ENCODE measurements at regions not wholly inside any gene's neighbourhood (a gene's known extent, or its start where the extent isn't known, plus 50 kb on each side); places are given as distances from the start of the nearest gene placed in this dataset.

GRCh38 chr13:67505376-67505775 is 275.2 kb upstream of the PCDH9 start:
- no peaks in the 10 kb centered on the region for H3K4me1 ChIP-seq (ENCODE audit: control insufficient read depth in 4 of 4, insufficient read depth in 4 of 4, low read length in 3 of 4)
- TF ChIP-seq TAF1 (conservative IDR thresholded peaks at IDR 0.05) = no peak
- no peak for TF ChIP-seq JUND (IDR thresholded peaks at IDR 0.05)
- TF ChIP-seq HNF4A (conservative IDR thresholded peaks at IDR 0.05) = no peak
- TF ChIP-seq RAD21 (IDR thresholded peaks at IDR 0.05) = no peak
- no peak for TF ChIP-seq FOXA2 (IDR thresholded peaks at IDR 0.05)
- no peak for TF ChIP-seq EGR1 (IDR thresholded peaks at IDR 0.05; ENCODE audit: low read depth in 2 of 2)
- no peak for TF ChIP-seq NR2F2 (IDR thresholded peaks at IDR 0.05)
- TF ChIP-seq ZBTB33 (IDR thresholded peaks at IDR 0.05) = no peak
- TF ChIP-seq REST (IDR thresholded peaks at IDR 0.05) = no peak
- TF ChIP-seq FOXA1 (IDR thresholded peaks at IDR 0.05) = no peak
- no peak for TF ChIP-seq ATF3 (IDR thresholded peaks at IDR 0.05)
- no peak for TF ChIP-seq SP1 (IDR thresholded peaks at IDR 0.05)
- no peak for TF ChIP-seq HNF4G (IDR thresholded peaks at IDR 0.05)
- no peak for TF ChIP-seq MAX (IDR thresholded peaks at IDR 0.05)
- no peak for TF ChIP-seq YY1 (IDR thresholded peaks at IDR 0.05)
- TF ChIP-seq RXRA (IDR thresholded peaks at IDR 0.05) = no peak
- no peak for TF ChIP-seq CTCF (IDR thresholded peaks at IDR 0.05; ENCODE audit: low read depth, low read length, missing input control)
- no peak overlapping the region for H3K4me3 ChIP-seq (ENCODE audit: low read depth in 1 of 3, low read length in 3 of 3)
- no peak for DNase-seq (ENCODE audit: low spot score)
- peaks cover 0 to under 1% (median 0%) of the 10 kb centered on the region in 4 donors for H3K27me3 ChIP-seq (ENCODE audit: control insufficient read depth in 4 of 4, insufficient read depth in 4 of 4, low read length in 3 of 4)
- no peaks in the 10 kb centered on the region for H3K9me3 ChIP-seq (ENCODE audit: control insufficient read depth in 4 of 4, low read length in 3 of 4)
- no peaks in the 10 kb centered on the region for H3K36me3 ChIP-seq (ENCODE audit: control insufficient read depth in 4 of 4, insufficient read depth in 3 of 4, low read depth in 1 of 4, low read length in 3 of 4)
- H3K9ac ChIP-seq (ENCODE audit: low read depth in 1 of 2, low read length in 2 of 2) = no peak overlapping the region
- no peak overlapping the region for H3K27ac ChIP-seq (ENCODE audit: low read depth in 1 of 2, low read length in 2 of 2)

- H3K4me1 ChIP-seq (ENCODE audit: control insufficient read depth in 4 of 4, insufficient read depth in 4 of 4, low read length in 3 of 4) = no peaks in the 10 kb centered on the region
- DNase-seq (ENCODE audit: low spot score) = no peak
- 69% methylated on average over 3 of the region's 3 CpGs for WGBS
- no peaks in the 10 kb centered on the region for H3K9me3 ChIP-seq (ENCODE audit: control insufficient read depth in 4 of 4, low read length in 3 of 4)
- TF ChIP-seq ATF3 (IDR thresholded peaks at IDR 0.05) = no peak
- no peak for TF ChIP-seq HNF4A (conservative IDR thresholded peaks at IDR 0.05)
- TF ChIP-seq RAD21 (IDR thresholded peaks at IDR 0.05) = no peak
- TF ChIP-seq JUND (IDR thresholded peaks at IDR 0.05) = no peak
- TF ChIP-seq YY1 (IDR thresholded peaks at IDR 0.05) = no peak
- no peak for TF ChIP-seq ZBTB33 (IDR thresholded peaks at IDR 0.05)
- no peak for TF ChIP-seq FOXA2 (IDR thresholded peaks at IDR 0.05)
- TF ChIP-seq RXRA (IDR thresholded peaks at IDR 0.05) = no peak
- no peak for TF ChIP-seq HNF4G (IDR thresholded peaks at IDR 0.05)
- TF ChIP-seq REST (IDR thresholded peaks at IDR 0.05) = no peak
- no peak for TF ChIP-seq NR2F2 (IDR thresholded peaks at IDR 0.05)
- TF ChIP-seq FOXA1 (IDR thresholded peaks at IDR 0.05) = no peak
- no peaks in the 10 kb centered on the region for H3K36me3 ChIP-seq (ENCODE audit: control insufficient read depth in 4 of 4, insufficient read depth in 3 of 4, low read depth in 1 of 4, low read length in 3 of 4)
- no peak overlapping the region for H3K9ac ChIP-seq (ENCODE audit: low read depth in 1 of 2, low read length in 2 of 2)
- no peak overlapping the region for H3K27ac ChIP-seq (ENCODE audit: low read depth in 1 of 2, low read length in 2 of 2)
- H3K27me3 ChIP-seq (ENCODE audit: control insufficient read depth in 4 of 4, insufficient read depth in 4 of 4, low read length in 3 of 4) = peaks cover 0 to 2% (median 0%) of the 10 kb centered on the region in 4 donors
- no peak overlapping the region for H3K4me3 ChIP-seq (ENCODE audit: low read depth in 1 of 3, low read length in 3 of 3)
Observed at GRCh38 chr13:67498948-67499347, 268.8 kb upstream of the PCDH9 start.
